ENCODE measurements at regions not wholly inside any gene's neighbourhood (a gene's known extent, or its start where the extent isn't known, plus 50 kb on each side); places are given as distances from the start of the nearest gene placed in this dataset.

DNA sequence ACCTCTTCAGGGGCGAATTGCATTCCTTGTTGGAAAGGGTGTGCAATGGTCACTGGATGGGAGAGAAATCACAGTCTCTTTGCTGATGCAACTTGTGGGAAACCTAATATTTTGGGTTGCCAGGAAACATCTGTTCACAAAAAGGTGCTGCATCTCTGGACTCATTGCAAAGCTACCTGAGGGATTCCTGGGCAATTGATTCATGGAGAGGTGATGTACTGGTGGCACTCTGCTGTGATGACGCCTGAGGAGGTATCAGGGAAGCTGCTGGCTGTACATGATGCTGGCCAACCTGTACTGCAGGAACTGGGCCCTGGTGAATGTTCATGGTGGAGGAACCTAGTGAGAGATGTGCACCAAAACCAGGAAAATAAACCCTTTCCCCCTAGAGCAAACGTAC is 516.0 kb upstream of the SPHKAP start:
- H3K27ac Mint-ChIP-seq, result no peak overlapping the region
- no peaks in the 10 kb centered on the region for H3K9me3 Mint-ChIP-seq
- no peaks in the 10 kb centered on the region for H3K4me1 Mint-ChIP-seq (ENCODE audit: low read depth)
- no peaks in the 10 kb centered on the region for H3K36me3 Mint-ChIP-seq (ENCODE audit: low read depth)
- no peak overlapping the region for H3K4me3 Mint-ChIP-seq
- H3K27me3 Mint-ChIP-seq (ENCODE audit: low read depth), result no peaks in the 10 kb centered on the region

DNA sequence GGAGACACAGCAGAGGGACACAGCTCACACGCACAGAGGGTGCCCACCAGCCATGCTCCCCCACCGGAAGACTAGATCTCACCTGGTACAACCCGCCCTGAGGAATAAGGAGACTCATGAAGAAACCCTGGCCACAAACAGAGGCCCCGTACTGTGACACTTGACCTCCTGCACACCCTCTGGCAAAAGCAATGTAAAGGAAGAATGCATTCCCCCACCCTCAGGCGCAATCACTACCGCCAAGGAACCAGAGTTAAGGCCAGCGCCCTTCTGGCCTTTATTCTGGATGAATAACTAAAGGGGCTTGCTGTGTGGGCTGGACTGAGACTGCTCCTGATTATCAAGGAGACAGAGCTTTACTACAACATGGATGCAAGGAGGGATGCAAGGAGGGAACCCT is 509.2 kb upstream of the SPHKAP start:
- no peaks in the 10 kb centered on the region for H3K36me3 Mint-ChIP-seq (ENCODE audit: low read depth)
- no peaks in the 10 kb centered on the region for H3K9me3 Mint-ChIP-seq
- no peaks in the 10 kb centered on the region for H3K27me3 Mint-ChIP-seq (ENCODE audit: low read depth)
- no peak overlapping the region for H3K27ac Mint-ChIP-seq
- H3K4me1 Mint-ChIP-seq (ENCODE audit: low read depth), result no peaks in the 10 kb centered on the region
- no peak overlapping the region for H3K4me3 Mint-ChIP-seq

- Mint-ChIP-seq H3K4me3 (no peak overlapping the region), H3K4me1 (ENCODE audit: low read depth) (no peaks in the 10 kb centered on the region), H3K9me3 (no peaks in the 10 kb centered on the region), H3K36me3 (ENCODE audit: low read depth) (no peaks in the 10 kb centered on the region), H3K27me3 (ENCODE audit: low read depth) (no peaks in the 10 kb centered on the region), H3K27ac (no peak overlapping the region)
Measured at GRCh38 chr2:228689053-228689452, 507.6 kb upstream of the SPHKAP start.

DNA sequence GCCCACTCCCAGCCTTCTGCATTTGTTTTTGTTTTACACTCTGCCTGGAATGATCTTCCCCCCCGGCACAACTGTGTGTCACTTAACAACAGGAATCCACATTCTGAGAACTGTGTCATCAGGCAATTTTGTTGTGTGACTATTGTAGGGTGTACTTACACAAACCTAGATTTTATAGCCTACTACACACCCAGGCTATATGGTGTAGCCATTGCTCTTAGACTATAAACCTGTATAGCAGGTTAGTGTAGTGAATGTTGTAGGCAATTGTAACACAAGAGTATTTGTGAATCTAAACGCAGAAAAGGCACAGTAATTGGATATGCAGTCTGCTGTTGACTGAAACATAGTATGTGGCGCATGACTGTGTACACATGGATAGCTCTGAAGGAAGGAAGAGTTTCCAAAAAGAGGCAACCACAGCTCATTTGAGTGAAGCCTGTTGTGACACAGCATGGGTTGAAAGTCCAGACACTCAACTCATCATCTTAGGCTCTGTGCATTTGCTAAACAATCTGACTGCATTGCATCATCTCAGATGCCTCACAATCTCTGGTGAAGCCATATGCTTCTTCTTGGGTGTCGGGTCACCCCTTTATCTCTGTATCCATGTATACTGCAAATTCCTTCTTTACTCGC is 506.6 kb upstream of the SPHKAP start:
- Mint-ChIP-seq H3K9me3 (no peaks in the 10 kb centered on the region), H3K27ac (no peak overlapping the region)

DNA sequence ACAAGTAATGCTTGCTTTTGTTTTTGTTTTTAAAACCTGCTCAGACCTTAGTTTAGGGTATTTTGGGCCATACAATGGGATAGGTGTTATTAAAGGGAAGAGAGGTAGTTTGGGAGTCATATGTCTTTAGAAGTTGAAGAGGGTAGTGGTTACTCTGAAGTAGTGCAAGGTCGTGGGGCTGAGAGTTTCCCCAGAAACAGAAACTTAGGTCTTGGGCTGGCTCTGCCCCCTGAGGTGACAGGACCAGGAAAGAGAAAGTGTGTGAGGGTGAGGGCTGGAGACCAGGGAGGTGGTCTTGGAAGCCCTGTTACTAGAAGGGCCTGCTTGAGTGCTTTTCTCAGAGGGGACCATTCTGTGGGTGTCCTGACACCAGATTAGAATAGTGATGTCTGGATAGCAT is 500.5 kb upstream of the SPHKAP start:
- H3K36me3 Mint-ChIP-seq (ENCODE audit: low read depth), result no peaks in the 10 kb centered on the region
- no peak overlapping the region for H3K27ac Mint-ChIP-seq
- H3K27me3 Mint-ChIP-seq (ENCODE audit: low read depth), result no peaks in the 10 kb centered on the region
- no peaks in the 10 kb centered on the region for H3K9me3 Mint-ChIP-seq
- no peak overlapping the region for H3K4me3 Mint-ChIP-seq
- no peaks in the 10 kb centered on the region for H3K4me1 Mint-ChIP-seq (ENCODE audit: low read depth)

More for the DNA sequence above, 506.6 kb upstream of the SPHKAP start:
- Mint-ChIP-seq H3K36me3 (ENCODE audit: low read depth) (no peaks in the 10 kb centered on the region), H3K4me3 (no peak overlapping the region), H3K27me3 (ENCODE audit: low read depth) (no peaks in the 10 kb centered on the region), H3K4me1 (ENCODE audit: low read depth) (no peaks in the 10 kb centered on the region)

DNA sequence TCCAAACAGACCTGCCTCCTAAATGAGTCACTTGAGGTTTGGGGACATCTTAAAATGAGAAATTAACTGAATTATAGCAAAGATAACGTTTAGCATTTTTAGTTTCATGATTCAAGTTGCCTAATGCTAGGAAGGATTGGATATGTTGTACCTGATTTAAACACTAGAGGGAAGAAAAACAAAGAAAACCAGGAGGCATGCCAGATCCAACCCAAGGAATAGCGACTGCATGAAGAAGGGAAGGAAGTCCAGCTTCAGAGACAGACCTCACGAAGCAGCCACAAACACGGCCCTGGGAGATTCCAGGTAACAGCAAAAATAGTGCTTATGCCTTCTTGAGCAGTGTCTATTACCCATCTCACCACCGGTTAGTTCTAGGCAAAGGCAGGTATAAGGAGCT is 499.9 kb upstream of the SPHKAP start:
- Mint-ChIP-seq H3K36me3 (ENCODE audit: low read depth) (no peaks in the 10 kb centered on the region), H3K4me3 (no peak overlapping the region), H3K27me3 (ENCODE audit: low read depth) (no peaks in the 10 kb centered on the region), H3K27ac (no peak overlapping the region), H3K9me3 (no peaks in the 10 kb centered on the region), H3K4me1 (ENCODE audit: low read depth) (no peaks in the 10 kb centered on the region)

GRCh38 chr2:228678110-228678509 is 496.6 kb upstream of the SPHKAP start:
- no peak overlapping the region for H3K27ac Mint-ChIP-seq
- no peaks in the 10 kb centered on the region for H3K4me1 Mint-ChIP-seq (ENCODE audit: low read depth)
- no peaks in the 10 kb centered on the region for H3K36me3 Mint-ChIP-seq (ENCODE audit: low read depth)
- no peaks in the 10 kb centered on the region for H3K27me3 Mint-ChIP-seq (ENCODE audit: low read depth)
- H3K9me3 Mint-ChIP-seq, result peaks cover 4% of the 10 kb centered on the region
- no peak overlapping the region for H3K4me3 Mint-ChIP-seq

GRCh38 chr2:228675646-228676045 is 494.2 kb upstream of the SPHKAP start:
- no peaks in the 10 kb centered on the region for H3K36me3 Mint-ChIP-seq (ENCODE audit: low read depth)
- H3K4me1 Mint-ChIP-seq (ENCODE audit: low read depth), result no peaks in the 10 kb centered on the region
- no peak overlapping the region for H3K4me3 Mint-ChIP-seq

DNA sequence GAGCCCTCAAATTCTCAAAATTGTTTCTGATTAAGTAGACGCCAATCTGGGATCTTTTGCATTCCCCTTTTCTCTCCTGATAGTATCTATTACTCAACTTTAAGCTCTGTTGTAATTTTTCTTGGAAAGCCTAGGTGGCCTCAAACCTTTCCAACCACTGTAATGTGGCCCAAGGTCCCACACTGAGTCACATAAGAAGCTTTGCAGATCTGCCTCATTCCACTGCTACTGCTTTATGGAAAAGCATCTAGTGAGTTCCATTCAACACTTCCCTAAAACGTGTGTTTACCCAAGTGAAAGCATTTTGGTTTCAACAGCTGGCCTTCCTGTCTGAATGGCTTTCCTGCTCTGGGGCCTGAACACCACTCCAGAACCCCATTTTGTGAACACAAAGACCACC is 493.6 kb upstream of the SPHKAP start:
- no peaks in the 10 kb centered on the region for H3K27me3 Mint-ChIP-seq (ENCODE audit: low read depth)
- H3K4me3 Mint-ChIP-seq, result no peak overlapping the region
- peaks cover 4% of the 10 kb centered on the region for H3K9me3 Mint-ChIP-seq
- H3K4me1 Mint-ChIP-seq (ENCODE audit: low read depth), result no peaks in the 10 kb centered on the region
- no peaks in the 10 kb centered on the region for H3K36me3 Mint-ChIP-seq (ENCODE audit: low read depth)
- H3K27ac Mint-ChIP-seq, result no peak overlapping the region

More at GRCh38 chr2:228675646-228676045, 494.2 kb upstream of the SPHKAP start:
- peaks cover 4% of the 10 kb centered on the region for H3K9me3 Mint-ChIP-seq
- no peak overlapping the region for H3K27ac Mint-ChIP-seq
- H3K27me3 Mint-ChIP-seq (ENCODE audit: low read depth), result no peaks in the 10 kb centered on the region

- no peak overlapping the region for H3K27ac Mint-ChIP-seq
- no peaks in the 10 kb centered on the region for H3K36me3 Mint-ChIP-seq (ENCODE audit: low read depth)
- peaks cover 4% of the 10 kb centered on the region for H3K9me3 Mint-ChIP-seq
- H3K4me1 Mint-ChIP-seq (ENCODE audit: low read depth), result no peaks in the 10 kb centered on the region
- H3K27me3 Mint-ChIP-seq (ENCODE audit: low read depth), result no peaks in the 10 kb centered on the region
- H3K4me3 Mint-ChIP-seq, result no peak overlapping the region
Measured at GRCh38 chr2:228673876-228674554, 492.5 kb upstream of the SPHKAP start.

DNA sequence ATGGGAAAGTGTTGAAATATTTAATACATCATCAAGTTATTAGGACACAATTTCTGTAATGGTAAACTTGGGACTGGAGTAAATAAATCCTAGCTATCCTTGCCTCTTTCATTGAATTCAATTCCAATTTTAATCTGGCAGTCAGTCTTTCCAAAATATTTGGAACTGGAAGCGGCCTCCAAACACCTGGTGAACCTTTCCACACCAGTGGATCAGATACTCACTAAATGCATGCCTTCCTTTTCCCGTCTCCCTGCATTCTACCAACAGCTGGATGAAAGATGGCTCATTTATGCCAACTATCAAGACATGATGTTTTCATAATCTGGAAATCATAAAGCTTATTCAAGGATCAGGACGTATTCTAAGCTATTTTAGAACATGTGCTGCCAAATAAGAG is 488.2 kb upstream of the SPHKAP start:
- Mint-ChIP-seq H3K9me3 (peaks cover 4% of the 10 kb centered on the region), H3K4me1 (ENCODE audit: low read depth) (no peaks in the 10 kb centered on the region), H3K27me3 (ENCODE audit: low read depth) (no peaks in the 10 kb centered on the region), H3K36me3 (ENCODE audit: low read depth) (no peaks in the 10 kb centered on the region), H3K4me3 (no peak overlapping the region), H3K27ac (no peak overlapping the region)

DNA sequence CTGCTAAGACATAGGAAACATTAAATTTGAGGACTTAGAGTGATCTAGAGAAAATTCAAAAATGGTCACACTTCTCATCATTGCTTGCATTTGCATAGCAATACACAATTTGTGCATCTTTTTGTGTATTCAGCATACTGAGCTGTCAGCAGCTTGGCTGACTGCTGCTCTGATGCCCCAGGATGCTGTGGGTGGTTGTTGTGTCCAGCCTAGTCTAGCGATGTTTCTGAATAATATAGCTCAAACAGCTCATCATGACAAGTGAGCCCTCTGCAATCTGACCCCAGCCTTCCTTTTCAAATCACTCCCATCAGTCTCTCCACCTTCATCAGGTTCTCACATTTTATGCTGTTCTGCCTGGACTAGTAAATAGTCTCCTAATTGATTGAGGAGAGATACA is 483.7 kb upstream of the SPHKAP start:
- Mint-ChIP-seq H3K9me3 (no peaks in the 10 kb centered on the region), H3K36me3 (ENCODE audit: low read depth) (no peaks in the 10 kb centered on the region), H3K27me3 (ENCODE audit: low read depth) (no peaks in the 10 kb centered on the region), H3K27ac (no peak overlapping the region), H3K4me1 (ENCODE audit: low read depth) (no peaks in the 10 kb centered on the region), H3K4me3 (no peak overlapping the region)

GRCh38 chr2:228658998-228659397 is 477.5 kb upstream of the SPHKAP start:
- Mint-ChIP-seq H3K4me1 (ENCODE audit: low read depth) (no peaks in the 10 kb centered on the region), H3K9me3 (no peaks in the 10 kb centered on the region), H3K4me3 (no peak overlapping the region), H3K27ac (no peak overlapping the region), H3K27me3 (ENCODE audit: low read depth) (no peaks in the 10 kb centered on the region), H3K36me3 (ENCODE audit: low read depth) (no peaks in the 10 kb centered on the region)

GRCh38 chr2:228657807-228658402 is 476.4 kb upstream of the SPHKAP start:
- Mint-ChIP-seq H3K36me3 (ENCODE audit: low read depth) (no peaks in the 10 kb centered on the region), H3K27ac (no peak overlapping the region), H3K4me1 (ENCODE audit: low read depth) (no peaks in the 10 kb centered on the region), H3K27me3 (ENCODE audit: low read depth) (no peaks in the 10 kb centered on the region), H3K9me3 (no peaks in the 10 kb centered on the region), H3K4me3 (no peak overlapping the region)

GRCh38 chr2:228655331-228655730 is 473.8 kb upstream of the SPHKAP start:
- Mint-ChIP-seq H3K27me3 (ENCODE audit: low read depth) (no peaks in the 10 kb centered on the region), H3K27ac (no peak overlapping the region), H3K9me3 (no peaks in the 10 kb centered on the region), H3K4me3 (no peak overlapping the region), H3K4me1 (ENCODE audit: low read depth) (no peaks in the 10 kb centered on the region), H3K36me3 (ENCODE audit: low read depth) (no peaks in the 10 kb centered on the region)

Measured in T-helper 1 cell treated with Interleukin-12 subunit alpha and Interleukin-12 subunit beta and Interleukin-4 antibody, amounts not matched to agents 30 μg/mL and 1 μg/mL, for 36 hours (primary cell).